ENCODE measurements at regions not wholly inside any gene's neighbourhood (a gene's known extent, or its start where the extent isn't known, plus 50 kb on each side); places are given as distances from the start of the nearest gene placed in this dataset.

DNA sequence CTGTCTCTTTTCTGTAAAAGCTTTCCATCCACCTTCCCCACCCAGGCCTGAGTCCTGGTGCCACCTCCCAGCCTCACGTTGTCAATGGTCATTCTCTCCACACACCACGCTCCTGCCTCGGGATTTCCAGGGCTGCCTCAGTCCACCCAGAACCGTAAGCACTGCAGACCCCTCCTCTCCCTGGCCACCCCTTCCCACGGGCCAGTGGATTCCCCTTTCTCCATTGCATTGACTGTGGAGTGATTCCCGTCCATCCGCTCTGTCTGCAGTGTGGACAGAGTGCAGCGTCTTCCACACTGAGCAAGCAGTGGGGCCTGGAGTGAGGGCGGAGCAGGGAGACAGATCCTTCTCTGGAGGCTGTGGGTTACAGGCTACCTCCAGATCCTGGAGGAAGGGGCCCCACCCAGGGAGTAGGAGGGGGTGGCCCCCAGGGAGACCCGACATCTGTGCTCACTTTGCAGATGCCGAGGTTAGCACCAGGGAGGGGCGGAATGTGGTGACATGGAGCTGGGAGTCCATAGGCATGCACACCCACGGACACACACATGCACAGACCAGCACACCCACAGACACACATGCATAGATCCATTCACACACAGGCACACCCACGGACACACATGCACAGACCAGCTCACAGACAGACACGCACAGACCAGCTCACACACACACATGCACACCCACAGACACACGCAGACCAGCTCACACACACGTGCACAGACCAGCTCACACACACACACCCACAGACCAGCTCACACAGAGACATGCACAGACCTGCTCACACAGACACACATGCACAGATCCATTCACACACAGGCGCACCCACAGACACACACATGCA is 109.6 kb upstream of the B3GAT1 start:
- no peak for DNase-seq

DNA sequence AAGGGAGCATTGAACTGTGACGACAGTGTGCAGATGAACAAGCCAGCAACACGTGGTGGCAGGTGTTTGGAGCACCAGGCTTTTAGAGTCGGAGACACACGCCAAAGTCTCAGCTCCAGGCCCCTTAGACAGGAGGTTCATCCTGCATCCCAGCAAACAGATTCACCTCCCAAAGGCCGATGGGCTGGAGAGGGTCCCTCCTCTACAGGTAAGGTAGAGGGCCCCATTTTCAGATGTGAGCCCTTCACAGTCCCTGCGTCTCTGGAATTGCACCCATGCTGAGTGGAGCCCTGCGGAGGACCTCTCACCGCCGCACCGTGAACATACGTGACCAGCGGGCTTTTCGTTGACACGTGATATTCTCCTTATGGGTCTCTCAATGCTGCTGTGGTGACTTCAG is 109.0 kb upstream of the B3GAT1 start:
- no peak for DNase-seq

DNA sequence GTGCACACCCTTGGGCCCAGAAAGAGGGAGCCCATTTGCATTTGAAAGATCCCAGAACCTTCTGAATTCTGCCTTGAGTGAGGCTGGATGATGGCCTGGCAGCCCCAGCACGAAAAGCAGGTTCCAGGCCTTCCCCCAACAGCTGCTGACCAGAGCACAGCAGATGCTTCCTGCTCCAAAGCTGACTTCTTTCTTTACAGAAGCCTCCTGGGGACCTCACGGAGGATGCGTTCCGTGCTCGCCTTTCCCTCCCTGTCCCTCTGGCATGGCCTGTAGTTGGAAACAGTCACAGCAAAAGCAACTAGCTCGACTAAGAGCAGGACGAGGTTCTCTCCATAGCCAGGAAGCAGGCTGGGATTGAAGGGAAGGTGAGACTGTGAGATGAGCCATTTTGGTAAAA is 107.7 kb upstream of the B3GAT1 start:
- DNase-seq = no peak

DNA sequence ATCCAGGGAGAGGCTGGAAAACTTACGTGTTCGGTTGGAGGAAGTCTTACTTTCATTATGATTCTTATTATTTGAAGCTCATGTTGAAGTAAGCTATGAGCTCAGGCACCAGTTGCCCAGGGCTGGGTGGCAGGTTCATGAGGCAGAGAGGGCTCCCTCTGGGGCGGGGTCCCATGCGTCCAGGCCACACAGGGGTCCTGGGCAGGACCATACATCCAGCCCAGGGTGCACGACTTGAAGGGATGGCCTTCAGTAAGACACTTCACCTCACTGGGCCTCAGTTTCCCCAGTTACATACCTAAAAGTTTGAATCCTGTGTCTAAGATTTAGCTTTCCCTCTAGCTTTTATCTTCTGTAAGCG is 107.3 kb upstream of the B3GAT1 start:
- DNase-seq = no peak

DNA sequence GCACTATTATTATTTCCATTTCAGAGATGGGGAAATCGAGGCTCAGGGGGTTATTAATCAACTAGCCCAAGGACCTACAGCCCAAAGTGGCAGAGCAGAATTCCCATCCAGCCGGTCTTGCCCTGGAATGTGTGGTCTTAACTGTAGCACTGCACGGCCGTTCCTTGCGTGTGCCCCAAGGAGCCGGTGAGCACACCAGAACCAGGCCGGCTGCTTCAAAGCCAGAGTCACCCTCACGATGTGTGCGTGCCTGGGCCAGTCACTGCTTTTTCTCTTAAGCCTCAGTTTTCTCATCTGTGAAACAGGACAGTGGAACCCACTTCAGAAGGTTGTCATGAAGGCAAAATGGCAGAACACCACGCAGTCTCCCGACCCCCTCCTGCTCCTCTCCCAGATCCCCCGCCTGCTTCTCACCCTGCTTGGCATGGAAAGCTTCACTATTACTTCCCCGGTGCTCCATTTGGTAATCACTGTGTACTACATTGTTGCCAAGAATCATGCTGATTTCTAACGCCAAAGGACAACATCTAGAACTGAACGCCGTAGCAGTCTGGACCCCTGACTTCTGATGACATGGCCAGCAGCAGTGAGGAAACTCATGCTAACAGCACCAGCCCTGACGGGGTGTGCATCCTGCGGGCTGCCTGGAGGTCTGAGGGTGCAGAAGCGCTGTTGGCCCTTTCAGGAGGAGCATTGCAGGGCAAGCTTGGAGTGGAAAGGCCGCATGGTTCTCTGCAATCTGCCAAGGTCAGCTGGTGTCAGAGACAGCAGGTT is 106.8 kb upstream of the B3GAT1 start:
- DNase-seq = no peak

DNA sequence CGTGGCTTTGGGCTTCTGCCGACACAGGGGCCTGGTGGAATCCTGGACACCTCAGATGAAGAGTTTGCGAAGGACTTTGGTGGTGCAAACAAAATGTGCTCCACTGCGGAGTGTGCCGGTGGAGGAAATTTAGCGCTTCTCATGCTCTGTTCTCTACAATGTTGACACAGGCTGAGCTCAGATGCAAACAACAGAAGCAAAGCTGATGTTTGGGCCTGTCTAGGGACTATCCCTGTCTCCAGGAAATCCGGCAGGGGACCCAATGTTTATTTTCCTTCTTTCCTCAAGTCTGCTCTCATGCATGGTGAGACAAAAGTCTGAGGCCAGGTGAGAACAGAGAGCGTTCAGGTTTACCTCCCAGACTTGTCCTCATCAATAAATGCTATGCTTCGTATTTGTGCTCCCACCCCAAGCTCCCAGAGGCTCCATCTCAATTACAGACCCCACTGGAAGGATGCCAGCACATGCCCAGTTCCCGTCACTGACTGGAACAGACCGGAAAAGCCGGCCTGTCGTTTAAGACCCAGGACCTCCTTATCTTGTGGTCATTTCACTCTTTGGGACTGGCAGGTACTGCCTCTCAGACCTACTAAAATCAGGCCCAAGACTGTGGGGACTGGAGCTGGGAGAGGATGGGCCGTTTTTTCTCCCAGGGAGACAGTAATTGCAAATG is 105.7 kb upstream of the B3GAT1 start:
- no peak for DNase-seq

DNA sequence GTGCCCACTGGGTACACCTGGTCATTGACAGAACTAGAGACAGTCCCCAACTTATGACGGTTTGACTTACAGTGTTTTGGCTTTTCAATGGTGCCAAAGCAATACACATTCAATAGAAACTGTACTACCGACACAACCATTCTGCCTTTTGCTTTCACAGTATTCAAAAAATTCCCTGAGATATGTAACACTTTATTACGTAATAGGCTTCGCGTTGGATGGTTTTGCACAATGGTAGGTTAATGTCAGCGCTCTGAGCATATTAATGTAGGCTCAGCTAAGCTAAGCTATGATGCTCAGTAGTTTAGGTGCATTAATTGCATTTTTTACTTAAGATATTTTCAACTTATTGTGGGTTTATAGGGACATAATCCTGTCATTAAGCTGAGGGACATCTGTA is 105.1 kb upstream of the B3GAT1 start:
- DNase-seq = no peak

DNA sequence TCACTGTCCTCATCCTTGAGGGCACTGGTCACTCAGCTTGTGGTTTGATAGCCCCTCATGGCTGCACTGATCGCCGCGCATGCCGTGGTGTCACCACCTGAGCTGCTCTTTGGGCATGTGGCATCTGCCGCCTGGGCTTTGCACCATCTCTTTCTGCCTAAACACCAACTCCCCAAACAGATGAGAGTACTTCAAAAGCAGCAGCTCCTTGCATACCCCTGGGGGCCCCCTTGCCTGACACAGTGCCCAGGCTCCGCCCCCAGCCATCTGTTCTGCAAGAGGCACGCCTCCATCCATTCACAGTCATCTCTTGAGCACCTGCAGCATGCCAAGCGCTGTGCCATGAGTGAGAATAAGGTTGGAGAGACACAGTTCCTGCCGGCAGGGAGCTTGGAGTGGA is 104.5 kb upstream of the B3GAT1 start:
- DNase-seq = peak; percentile 8

DNA sequence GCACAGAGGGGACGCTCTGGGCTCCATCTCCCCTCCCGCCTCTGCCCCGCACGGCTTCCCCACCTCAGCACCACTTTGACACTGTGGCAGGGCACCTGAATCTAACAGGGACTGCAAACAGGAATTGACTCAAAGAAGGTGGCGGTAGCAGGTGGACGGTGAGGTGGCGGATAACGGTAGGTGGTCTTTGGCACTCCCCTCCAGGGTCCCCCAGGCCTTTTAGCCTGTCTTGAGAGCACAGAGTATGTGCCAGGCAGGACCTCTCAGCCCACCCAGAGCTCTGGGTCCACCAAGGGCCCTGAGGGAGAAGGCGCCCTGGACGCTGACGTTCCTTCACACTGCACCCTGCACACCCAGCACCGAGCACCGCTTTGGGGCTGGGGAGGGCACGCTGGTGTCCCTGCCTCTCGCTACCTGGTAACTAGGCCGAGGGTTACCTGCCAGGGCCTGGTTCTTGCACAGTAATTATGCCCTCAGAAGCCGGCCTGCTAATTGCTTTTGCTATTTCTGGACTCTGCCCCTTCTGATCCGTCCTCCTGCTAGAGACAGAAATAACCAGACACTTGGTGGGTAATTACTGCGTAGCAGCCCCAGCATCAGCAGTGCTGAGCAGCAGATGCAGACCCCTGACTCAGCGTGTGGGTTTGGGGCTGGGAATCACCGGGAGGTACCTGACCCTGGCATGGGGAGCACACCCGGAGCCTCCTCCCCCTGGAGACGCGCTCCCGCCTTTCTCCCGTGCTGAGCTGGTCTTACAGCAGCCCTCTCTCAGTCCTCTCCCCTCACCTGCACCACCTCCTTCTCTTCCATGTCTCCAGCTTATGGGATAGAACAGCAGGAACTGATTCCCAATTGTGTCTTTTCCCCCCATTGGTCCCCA is 103.3 kb upstream of the B3GAT1 start:
- DNase-seq = no peak

DNA sequence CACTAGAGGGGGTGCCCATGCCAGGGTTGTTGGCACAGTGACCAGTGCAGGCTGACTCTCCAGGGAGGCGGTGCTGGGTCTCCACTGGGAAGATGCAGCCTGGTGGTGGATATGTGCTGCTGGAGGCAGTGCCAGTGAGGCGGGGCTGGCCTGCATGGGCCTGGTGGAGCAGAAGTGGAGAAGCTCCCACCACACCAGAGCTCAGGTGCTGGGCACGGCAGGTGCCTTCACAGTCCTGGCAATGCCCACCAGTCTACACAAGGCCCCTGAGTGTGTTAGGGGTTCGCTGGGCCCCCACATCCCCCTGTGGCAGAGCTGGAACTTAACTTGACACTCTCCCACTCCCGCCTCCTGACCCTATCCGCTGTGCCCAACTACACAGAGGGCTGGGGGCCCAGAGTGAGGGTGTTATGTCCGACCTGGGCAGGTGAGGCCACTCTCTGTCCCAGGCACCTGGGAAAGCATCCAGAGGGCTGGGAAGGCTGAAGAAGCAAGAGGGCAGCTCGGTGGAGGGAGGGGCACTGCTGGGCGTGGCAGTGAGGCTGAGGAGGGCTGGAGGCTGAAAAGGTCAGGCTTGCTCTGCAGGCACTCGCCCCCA is 102.4 kb upstream of the B3GAT1 start:
- DNase-seq = peak; percentile 12

DNA sequence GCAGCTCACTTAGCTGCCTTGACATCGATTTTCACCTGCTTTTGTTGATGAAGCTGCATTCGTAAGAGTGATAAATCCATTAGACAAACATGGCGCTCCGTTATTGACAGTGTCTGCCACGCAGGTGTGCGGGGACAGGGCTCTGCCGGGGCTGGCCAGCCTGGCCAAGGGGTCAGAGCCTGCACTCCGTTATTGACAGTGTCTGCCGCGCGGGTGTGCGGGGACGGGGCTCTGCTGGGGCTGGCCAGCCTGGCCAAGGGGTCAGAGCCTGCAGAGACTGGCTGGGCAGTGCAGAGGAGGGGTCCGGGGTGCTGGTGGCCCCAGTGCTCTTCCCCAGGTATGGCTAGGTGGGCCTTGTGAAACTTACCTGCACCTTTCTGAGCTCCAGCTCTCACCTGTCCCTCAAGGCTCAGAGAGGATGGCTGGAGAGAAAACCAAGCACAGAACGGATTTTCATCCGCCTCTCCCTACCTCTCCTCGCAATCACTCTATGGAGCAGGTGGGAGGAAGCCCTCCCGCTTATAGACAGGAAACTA is 101.6 kb upstream of the B3GAT1 start:
- DNase-seq = no peak

DNA sequence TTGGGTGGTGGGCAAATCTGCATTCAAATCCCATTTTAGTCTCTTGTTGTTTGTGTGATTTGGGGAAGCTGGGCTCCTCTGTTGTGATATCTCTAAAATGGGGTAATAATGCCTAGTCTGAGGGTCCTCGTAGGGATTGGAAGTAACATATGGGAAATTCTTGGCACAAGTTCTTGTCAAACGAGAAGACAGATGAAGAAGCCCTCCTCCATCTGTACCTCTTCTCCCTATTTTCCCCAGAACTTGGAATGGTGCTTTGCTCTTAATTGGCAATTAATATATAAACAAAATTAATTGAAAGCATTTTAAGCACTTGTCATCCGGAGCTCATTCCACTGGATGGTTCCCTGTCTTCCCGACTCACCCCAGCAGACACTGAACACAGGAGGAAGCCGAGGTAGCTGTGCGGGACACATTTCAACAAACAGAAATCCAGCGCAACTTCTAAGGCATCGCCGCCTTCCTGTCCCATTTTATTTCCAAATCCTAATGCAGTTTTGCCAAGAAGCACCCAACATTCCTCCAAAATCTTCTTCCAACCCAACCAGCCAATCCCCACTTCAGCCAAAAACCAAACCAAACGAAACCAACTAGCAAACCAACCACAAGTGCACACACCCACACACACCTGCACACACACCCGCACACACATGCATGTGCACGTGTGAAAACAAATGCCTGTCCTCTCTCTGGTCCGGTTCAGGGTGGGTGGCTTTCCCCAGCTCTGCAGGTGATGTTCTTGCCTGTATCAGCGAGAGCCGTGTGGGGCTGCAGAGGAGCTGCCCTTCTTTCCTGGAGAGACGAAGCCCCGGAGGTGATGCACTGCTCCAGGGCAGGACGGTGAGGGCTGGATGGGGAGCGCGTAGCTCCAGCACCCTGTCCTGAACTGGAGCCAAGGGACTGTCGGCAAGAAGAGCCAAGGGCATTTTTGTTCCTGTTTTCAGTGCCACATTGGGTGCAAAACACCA is 100.8 kb upstream of the B3GAT1 start:
- DNase-seq = no peak

DNA sequence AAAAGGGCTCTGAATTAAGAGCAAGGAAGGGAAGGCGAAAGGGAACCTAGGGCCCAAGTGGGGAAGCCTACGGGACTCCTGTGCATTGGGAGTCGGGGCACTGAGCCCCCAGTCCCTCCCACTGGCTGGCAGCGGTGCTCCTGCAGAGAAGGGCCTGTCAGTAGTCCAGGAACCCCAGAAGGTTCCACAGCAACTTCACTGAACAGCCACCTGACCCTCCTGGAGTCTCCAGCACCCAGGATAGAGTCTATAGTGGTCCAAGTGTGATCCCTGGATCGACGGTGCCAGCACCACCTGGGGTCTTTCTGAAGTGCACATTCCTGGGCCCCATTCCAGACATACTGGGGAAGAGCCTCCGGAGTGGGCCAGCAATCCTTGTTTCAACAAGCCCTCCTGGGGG is 100.0 kb upstream of the B3GAT1 start:
- DNase-seq = no peak

DNA sequence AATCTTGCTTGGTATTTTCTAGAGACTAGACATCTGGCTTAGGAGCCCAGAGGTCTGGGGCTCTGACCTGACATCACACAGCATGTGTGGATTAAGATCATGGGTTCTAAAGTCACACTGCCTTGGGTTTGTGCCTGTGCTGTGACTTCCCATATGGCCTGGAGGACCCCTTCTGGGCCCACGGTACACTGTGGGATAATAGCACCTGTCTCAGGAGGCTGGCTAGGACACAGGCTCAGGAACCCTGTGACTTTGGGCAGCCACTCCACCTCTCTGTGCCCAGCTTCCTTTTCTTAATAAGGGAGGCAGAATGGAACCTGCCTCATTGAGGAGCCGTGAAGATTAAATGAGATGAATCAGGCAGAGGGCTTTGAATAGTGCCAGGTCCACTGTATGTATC is 99.2 kb upstream of the B3GAT1 start:
- no peak for DNase-seq

DNA sequence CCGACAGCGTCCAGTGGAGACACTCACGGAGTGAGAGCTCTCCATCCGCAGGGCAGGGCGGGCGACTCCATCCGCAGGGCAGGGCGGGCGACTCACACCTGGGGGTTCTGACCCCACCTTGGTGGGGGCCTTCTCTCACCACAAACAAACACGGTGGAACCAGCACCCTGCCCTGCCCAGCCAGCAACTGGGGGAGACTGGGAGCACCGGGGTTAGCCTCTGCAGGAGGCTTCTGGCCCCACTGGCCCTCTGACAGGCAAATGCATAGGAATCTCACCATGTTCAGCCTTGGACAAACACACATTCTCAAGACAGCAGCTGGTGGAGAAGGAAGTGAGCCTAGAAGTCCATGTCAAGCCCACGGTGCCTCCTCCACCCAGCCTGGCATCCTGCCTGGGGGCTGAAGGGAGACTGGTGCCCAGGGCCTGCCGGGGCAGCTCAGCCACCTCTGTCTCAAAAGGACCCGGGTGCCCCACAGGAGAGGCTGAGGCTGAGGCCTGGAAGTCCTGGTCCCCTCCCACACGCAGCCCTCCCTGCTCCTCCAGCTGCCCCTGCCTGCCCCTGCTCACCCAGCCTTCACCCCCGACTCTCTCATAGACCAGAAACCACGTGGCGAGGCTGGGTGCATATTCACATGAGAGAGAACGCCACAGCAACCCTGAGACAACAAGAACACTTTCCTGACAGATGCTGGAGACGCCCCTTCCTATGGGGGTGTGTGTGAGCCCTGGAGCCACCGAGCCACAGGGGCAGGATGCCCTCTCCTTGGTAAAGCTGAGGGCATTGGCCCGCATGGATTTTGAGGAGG is 98.4 kb upstream of the B3GAT1 start:
- DNase-seq = peak; percentile 5

DNA sequence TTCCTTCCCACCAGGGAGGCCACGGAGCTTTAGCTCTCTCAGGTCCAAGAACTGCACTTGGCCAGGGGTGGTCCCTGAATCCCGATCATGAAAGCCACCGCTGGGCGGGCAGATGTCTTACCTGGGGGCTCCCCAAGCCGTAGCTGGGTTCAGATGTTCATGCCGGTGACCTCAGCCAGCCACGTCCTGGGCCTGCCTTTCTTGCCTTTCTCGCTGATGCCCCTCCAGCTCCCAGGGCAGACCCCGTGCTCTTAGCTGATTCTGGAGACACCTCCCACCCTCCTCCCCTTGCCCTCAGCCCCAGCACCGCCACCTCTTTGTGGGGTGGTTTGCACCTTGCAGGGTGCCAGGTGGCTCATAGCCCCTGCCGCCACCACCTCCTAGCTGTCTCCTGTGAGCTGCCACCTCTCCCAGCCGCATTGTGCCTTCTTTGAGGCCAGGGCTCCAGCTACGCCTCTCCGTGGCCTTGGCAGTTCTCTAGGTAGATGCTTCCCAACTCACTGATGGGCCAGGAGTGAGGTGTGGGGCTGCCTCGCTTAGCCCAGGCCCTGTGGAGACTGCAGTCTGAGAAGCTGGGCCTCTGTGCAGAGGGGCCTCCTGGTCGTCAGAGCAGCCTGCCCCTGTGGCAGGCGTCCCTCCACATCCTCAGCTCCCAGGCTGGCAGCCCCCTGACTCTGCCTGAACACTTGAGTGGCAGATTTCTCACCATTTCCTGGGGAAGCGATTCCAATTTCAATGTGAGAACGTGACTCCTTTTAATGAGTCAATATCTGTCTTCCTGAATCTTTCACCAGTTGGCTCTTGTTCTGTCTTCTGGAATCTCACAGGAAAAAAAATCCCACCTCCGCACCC is 97.6 kb upstream of the B3GAT1 start:
- DNase-seq = no peak

DNA sequence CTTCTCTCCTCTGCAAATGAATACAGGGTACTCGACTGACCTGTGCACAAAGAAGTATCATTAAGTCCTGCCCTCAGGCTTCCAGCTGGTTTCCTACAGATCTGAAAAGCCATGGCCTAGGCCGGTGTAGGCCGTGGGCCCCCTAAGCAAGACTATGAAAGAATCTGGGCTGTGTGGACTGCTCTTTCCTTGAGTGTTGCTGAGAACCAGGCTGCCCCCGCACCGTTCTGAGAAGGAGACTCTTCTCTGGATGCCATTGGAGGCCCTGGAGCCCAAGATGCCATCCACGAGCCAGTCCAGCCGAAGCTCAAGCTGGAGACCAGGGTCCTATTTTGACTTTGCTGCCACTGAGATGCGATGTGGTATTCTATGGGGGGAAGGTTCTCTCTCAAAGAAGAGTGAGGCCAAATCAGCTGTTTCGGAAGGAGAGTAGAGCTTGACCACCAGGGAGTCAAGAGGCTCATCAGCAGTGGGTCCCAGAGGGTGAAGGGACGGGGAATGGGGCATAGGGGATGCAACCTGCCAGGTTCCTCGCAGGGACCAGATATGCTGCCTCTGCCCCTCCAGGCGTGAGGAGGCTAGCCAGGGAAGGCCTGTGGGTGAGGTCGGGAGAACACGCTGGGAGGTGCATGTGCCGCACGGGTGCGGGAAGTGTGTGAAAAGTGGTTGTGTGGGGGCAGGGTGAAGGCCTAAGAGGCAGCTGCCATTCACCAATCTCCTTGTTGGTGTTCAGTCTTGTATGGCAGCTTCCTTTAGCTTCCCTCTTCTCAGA is 96.4 kb upstream of the B3GAT1 start:
- no peak for DNase-seq

DNA sequence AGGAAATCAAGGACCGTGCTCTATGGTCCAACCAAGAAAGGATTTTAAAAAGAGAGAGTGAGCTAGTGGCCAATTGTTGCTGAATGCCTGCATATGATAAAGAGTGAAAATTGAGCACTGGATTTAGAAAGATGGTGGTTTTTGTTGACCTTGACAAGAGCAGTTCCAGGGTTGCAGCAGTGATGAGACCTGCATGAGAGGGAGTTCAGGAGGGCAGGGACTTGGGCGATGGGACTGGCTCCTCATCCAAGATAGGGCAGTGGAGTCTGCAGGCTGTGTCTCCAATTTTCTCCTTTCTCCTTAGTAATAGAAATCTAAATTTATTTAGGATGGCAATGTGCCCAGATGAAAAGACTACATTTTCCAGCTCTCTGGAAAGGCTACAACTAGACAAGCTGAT is 94.0 kb upstream of the B3GAT1 start:
- no peak for DNase-seq
